ENCODE measurements at regions not wholly inside any gene's neighbourhood (a gene's known extent, or its start where the extent isn't known, plus 50 kb on each side); places are given as distances from the start of the nearest gene placed in this dataset.

DNA sequence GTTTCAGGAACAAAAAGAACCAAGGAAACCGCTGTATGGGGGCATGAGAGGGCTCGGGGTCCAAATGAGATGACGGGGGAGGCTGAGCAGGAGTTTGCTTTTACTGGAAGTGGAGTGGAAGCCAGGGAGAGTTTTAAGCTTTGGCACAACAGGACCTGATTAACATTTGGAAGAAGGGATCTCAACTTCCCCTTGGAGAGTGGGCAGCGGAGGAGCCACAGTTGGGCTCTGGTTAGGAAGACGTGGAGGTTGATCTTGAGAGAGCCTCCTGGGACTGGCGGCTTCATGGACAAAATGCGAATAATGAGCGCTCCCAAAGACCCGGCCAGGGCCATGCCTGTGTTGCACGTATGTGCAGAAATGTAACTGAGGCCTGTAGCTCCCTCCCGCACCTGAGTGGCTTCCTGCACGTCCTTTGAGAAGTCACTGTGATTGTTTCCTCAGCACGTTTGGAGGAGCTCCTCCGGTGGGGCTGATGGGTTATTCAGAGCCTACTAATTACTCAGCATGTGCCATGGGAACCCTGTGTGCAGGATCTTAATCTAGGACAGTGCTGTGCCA is 595.3 kb upstream of the MGMT start:
- no peak for DNase-seq (ENCODE audit: low read depth in 2 of 2)

DNA sequence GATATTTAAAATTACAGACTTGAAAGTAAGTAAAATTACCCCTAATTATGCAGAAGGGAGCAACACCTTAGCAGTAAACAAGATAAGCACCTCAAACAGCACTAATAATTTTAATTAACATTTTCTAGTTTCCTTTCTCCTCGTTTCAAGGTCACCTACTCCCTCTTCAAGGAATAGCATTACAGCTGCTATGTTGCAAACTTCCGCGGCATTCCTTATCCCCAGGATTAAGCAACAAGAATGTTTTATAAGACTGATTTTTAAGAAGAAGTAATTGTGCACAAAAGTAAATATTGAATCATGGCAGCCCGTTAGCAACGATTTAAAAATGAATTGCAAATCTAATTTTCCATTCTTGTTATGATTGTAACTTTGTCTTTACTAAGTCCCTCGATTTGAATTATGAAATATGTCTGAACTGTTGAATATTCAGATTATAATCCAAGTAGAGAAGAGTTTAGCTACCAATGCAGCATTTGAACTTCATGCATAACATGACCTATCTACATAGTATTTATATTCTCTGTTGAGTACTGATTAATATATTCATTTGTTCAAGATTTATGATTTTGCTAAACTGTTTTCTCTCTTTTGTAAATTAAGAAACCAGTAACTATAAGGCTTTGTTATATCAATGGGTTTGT is 593.5 kb upstream of the MGMT start:
- DNase-seq (ENCODE audit: low read depth in 2 of 2) = no peak

DNA sequence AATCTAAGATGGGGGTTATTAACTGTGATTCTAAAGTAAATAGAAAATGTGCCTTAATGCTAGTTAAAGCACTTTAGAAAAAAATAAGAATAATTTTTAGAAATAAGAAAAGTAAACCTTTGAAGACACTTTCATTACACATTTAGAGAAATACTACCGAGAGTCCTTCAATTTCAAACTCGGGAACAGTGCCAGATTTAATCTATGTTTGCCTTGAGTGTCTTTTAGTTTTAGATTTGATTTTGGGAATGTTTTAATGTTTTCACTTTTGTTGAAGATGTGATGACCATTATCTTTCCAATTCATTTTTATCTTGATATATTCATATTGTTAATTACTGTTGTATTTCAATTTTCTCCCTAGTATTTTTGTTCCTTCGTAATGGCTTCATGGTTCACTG is 592.7 kb upstream of the MGMT start:
- no peak for DNase-seq (ENCODE audit: low read depth in 2 of 2)

DNA sequence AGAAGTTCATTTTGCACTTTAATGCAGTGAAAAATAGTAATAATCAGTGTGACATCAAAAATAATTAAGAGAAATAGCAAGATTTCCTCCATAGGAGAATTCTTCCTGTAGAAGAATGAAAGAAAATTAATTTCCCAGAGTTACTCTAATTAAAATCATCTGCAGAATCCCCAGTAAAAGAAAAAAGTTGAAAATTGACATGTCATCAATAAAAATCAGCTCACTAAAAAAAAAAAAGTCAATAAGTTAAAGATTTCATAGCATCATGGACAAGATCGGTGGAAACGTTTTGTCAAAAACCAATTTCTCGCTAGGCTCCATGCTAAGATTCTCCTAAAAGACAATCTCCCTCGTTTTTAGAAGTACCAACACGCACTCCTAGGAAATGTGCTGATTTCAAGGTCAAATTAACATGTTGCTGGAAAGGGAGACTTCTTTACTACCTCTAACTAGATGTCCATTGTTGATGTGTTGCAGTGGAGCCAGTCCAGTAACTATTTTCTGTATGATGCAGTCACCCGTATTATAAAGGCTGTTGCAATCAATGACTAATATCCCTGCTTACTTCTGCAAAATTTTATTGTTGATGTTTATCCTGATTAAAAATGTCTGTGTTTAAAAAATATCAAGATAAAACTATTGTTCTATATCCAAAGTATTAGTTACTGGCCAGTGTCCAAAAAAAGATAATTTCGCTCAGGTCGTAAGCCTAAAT is 591.9 kb upstream of the MGMT start:
- DNase-seq (ENCODE audit: low read depth in 2 of 2) = no peak

DNA sequence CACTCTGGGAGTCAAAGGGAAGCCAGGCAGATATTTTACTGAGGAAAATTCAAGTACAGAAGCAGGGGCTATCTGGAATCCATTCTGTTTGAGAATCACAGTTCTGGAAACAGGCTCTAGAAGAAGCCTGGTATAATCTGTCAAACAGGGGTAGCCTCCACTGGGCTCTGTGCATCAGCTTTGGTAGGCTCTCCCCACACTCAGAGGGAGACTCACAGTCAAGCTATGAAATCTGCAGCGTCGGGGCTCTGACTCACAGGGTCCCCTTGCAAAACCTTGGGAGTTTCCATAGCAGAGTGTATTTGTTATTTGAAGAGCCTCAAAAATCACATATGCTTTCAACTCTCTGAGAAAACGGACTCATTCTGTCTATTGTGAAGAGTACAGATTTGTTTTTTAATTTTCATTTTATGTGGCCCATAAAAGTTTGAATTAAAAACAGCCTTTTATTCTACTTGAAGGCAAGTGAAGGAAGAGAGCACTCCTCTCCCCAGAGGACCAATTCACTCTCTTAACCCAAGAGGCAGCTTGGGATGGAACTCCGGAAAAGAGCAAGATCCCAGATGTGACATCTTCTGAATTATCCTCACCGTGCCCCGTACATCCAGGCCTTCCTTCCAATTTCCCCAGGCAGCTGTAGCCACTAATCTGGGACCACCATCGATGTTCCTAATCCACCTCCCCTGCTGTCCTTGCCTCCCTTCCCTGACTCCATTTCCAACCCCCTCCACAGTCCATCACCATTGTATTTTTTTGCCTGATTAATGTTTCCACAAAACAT is 590.9 kb upstream of the MGMT start:
- no peak for DNase-seq (ENCODE audit: low read depth in 2 of 2)

DNA sequence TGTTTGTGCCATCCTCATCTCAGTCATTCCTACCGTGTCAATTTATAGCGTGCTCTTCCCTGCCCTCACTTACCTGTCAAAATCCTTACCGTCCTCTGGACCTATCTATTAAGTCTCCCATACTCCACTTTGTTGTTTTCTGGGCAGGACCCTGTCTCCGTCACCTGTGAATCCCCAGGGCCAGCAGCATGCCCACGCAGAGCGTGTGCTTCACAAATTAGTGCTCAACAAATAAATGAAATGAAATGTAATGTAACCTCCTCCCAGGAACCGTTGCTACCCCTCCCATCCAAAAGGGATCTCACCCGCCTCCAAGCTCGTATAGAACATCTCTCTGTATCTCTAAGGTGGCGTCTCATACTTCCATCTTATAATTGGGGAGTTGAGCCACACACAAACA is 589.9 kb upstream of the MGMT start:
- no peak for DNase-seq (ENCODE audit: low read depth in 2 of 2)

DNA sequence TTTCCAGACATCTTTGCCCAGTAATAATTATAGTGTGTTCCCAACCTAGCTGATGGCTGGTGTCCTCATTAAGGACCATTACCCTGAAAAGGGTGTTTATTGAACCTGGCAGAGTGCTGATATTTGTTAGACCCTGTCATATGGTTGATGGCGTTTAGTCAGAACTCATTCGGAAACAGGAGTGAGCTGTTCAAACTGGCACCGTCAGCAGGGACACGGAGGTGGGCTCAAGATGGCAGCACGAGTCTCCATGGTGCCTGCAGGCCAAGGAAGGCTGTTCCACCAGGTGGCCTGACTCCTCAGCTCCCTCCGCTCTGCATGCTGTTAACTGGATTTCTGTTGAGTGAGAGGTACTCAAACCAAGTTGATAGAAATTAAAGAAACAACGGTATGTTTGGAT is 589.1 kb upstream of the MGMT start:
- DNase-seq (ENCODE audit: low read depth in 2 of 2) = no peak

DNA sequence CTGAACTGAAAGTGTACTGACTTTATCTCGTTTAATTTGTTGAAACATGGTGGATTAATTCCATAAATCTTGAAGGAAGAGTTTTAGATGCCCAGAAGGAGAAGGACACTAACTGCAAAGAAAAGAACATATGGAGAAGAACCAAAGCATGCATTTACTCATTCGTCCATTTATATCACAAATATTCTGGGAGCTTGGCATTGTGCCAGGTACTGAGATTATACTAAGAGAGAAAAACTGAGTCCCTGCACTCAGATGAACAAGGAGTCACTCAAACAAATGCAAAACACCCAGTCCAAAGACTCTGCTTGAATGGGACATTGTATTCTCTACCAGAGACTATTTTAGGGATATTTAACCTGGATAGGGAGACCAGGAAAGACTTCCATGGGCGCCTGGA is 588.0 kb upstream of the MGMT start:
- DNase-seq (ENCODE audit: low read depth in 2 of 2) = no peak

DNA sequence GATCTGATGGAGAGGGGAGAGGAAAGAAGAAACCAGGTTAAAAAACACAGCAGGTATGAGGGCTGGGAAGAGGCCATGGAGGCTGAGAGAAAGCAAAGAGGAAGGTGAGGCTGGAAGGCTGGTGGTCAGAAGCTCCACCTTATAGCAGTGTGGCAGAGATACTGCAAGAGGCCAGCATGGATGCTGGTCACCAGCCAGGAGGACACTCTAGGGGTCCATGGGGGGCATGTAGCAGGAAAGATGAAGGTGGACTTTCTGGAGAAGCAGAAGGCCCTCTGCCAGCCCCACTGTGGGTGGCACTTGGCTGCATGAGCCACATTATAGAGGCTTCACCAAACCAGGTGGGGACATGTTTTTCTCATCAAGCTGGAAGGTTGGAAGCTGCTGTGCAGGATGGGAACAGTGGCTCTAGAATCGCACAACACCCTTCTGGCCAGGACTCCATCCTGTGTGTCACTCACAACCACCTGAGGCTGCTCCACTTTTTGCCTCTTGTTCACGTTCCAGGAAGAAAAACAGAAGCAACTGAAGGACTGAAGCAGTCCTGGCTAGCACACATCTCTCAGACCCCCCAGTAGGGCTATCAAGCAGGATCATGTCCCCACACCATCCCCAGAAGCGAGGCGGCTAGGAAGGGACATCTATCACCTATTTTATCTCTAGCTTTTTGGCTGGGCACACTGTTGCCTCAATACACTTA is 587.5 kb upstream of the MGMT start:
- DNase-seq (ENCODE audit: low read depth in 2 of 2) = no peak

DNA sequence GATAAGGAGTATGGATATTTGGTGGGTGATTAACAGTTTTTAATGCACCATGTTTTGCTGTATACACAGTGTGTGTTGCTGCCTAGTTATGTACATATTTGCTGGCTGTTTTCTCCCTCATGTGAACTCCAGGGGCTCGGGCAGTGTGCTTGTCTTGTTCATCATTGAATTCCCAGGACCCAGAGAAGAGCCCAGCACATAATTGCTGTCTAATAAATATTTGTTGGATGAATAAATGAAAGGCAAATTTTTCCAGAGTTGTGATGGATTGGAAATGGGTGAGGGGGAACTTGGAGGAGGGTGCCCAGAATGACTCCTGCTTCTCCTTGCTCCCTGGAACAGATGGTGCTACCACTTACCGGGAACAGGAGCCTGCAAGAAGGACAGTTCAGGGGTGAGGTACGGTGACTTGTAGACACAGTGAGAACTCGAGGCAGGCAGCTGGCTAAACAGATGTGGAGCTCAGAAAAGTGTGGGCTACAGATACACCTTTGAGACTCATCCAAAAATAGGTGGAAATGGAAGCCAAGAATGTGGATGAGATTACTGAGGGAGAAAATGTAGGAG is 586.8 kb upstream of the MGMT start:
- no peak for DNase-seq (ENCODE audit: low read depth in 2 of 2)

DNA sequence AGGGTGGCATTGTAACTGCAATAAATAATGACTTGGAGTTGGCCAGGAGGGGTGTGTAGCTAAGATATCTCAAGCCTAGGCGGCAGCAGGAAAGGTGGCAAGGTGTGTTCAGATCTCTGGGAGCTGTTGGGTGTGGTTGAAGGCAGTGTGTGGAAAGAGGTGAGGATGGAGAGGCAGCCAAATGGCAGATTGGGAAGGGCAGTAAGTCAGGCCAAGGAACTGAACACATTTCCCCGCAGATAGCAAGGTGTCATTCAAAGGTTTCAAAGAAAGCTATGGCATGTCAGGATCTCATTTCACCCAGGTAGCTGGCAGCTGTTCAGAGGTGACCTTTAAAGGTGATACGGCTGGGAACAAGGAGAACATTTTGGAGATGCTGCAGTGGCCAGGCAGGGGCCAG is 586.0 kb upstream of the MGMT start:
- DNase-seq (ENCODE audit: low read depth in 2 of 2) = no peak

DNA sequence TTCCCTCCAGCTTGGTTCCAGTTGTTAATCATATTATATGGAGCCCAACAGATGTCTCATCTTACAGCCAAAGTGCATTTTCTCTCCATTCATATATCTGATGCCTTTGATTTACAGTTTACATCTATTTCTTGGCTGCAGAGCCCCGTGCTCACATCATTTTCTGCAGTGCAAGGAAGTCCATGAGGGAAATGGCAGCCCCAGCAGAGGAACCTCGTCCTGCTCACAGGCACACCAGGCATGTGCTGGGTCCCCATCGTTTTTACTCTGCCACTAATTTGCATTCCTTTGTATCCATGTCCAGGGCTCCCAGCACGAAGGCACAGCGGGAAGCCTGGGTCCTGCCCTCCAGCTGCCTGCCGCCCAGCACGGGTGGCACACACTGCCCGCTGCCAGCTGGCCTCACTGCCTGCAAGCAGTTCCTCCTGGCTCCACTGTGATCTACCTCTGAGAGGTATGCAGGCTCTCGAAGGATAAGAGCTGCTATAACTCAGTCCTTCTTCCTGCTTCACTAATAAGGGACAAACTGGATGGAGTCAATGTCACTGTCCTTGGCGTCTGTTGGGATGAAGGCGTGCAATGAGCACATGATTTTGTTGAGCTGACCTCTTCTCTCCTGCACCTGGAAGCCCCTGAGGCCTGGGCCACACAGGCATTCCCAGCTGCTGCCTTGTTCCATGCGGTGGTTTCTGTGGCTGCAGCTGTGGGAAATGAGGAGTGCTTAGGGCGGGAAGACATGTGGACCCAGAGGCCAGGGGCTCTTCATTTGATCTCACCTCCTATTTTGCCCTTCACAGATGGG is 583.6 kb upstream of the MGMT start:
- no peak for DNase-seq (ENCODE audit: low read depth in 2 of 2)

DNA sequence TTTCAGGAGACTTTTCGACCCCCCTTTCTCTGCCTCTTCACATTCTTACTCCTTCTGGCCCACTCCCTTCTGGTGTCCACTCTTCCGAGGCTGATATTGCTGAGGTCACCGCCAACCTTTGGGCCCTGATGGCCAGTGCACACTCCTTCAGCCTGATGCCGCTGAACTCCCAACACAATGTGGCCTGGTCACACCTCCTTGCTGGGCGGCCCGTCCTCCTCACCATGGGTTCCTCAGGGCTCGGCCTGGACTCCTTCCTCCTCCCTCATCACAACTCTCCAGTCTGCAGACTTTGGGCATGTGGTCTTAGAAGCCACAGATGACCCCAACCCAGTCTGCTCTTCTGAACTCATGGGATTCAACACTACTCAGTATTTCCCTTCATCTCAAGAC is 583.0 kb upstream of the MGMT start:
- DNase-seq (ENCODE audit: low read depth in 2 of 2) = no peak

DNA sequence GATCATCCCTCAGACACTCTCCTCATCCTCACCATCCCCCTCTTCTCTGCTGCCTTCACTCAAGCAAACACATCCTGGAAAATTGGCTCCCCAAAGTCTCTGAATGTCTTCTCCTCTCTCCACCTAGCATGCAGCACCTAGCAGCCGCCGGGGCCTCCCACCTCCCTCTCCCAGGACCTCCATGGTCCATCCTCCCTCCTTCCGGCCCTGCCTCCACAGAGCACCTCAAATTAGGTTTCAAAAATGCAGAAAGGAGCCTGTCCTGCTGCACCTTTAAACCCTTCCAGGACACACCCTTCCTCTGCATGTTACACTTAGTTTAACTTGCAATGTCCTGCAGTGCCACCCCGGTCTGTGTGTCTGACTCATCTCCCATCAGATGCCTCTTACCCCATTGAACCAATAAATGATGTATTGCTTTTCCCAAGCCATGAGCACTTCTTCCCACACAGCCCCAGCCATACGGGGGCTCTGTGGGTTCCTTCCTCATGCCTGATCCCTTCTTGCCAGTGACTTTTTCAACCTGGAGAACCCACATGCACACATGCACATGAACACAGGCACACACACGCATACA is 582.5 kb upstream of the MGMT start:
- no peak for DNase-seq (ENCODE audit: low read depth in 2 of 2)

DNA sequence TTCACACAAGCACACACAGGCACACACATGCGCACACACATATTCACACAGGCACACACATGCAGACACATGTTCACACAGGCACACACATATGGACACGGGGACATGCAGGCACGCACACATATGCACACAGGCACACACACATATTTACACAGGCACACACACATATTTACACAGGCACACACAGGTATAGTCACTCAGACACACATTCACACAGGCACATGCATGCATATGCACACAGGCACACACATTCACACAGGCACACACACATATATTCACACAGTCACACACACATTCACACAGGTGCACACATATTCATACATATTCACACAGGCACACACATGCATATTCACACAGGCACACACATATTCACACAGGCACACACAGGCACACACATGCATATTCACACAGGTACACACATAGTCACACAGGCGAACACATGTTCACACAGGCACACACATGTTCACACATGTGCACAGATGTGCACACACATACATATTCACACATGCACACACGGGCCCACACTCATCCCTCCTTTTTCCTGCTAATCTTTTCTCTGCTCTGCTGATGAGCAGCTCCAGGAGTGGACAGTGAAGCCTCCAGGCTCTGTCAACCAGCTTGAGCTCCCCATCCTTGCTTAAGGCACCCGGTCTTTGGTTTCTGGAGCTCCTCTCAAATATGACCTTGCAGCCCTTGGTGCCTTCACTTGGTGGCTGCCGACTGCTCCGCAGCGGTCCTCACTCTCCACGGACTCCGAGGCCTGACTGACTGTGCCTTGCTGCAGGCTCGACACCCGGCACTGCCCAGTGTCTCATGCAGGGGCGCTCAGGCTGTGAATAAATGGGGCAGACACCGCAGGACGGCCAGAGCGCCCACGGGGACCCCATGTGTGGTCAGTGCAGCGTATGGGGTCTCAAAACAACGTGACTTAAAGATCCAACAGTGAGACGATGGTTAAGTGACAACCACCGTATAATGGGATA is 581.2 kb upstream of the MGMT start:
- DNase-seq (ENCODE audit: low read depth in 2 of 2) = no peak

DNA sequence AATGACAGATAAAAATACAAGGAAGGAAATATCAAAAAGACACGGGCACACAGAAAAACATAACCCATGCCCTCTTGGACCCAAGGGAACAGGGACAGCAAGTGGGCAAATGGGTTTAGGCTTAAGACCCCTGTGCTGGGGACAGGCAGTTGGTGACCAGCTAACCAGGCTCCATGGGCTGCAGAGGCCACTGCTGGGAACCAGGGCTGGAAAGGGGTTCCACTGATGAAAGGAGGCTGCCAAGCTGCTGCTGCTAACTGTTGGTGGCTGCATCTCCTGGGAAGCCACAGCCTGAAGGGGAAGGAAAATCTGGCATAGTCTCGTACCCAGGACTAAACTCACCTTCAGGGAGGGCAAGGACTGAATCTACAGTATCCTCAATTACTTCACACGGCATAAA is 579.2 kb upstream of the MGMT start:
- no peak for DNase-seq (ENCODE audit: low read depth in 2 of 2)

DNA sequence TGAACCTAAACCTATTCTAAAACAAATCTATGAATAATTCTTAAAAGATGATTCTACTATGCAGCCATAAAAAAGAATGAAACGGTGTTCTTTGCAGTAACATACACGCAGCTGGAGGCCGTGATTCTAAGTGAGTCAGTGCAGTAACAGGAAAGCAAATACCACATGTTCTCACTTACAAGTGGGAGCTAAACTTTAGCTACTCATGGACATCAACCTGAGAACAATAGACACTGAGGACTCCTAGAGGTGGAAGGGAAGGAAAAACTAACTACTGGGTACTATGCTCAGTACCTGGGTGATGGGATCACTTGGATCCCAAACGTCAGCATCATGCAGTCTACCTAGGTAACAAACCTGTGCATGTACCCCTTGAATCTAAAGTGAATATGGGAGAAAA is 575.0 kb upstream of the MGMT start:
- DNase-seq (ENCODE audit: low read depth in 2 of 2) = no peak

DNA sequence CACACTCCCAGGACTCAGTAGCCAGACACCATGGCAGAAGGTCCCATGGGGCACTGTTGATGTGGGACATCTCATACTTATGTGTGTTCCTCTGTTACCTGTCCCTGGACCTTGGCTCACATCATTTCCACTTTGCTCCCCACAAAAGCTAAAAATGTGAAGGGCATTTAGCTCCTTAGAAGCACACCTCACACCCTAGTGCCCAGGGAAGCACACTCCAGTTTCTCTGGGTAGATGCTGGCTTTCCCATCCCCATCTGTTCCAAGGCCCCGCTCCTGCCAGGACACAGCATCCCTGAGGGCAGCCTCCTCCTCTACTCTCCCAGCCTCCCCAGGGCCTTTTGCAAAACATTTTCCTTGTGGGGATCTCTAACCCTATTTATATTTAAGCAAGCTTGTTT is 572.4 kb upstream of the MGMT start:
- DNase-seq (ENCODE audit: low read depth in 2 of 2) = no peak

DNA sequence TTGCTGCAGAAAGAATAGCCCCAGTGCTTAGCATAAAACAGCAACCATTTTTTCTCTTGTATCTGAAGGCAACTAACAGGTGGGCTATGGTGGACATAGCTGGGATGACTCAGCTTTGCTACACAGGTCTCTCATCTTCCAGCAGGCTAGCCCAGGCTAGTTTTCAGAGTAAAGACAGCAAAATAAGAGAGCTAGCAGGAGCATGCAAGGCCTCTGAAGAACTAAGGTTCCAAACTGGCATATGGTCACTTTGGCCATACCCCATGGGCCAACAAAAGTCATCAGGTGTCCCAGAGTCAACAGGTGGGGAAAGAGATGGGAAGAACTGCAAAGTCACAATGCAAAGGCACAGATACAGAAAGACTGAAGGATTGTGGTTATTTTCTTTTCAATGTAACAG is 571.6 kb upstream of the MGMT start:
- DNase-seq (ENCODE audit: low read depth in 2 of 2) = no peak

Data from stimulated activated CD8-positive, alpha-beta memory T cell treated with anti-CD3 and anti-CD28 coated beads, Interleukin-7, amount 100 ng/mL, for 1 hour (primary cell).